SH-SY5Y (cell line): ENCODE measurements at regions not wholly inside any gene's neighbourhood (a gene's known extent, or its start where the extent isn't known, plus 50 kb on each side); places are given as distances from the start of the nearest gene placed in this dataset.

Experiments used
- GATA2 ChIP-seq: IDR thresholded peaks from 2 replicates; pipeline ENCODE4 v1.6.1; 2011; ENCODE audit warnings: mild to moderate bottlenecking, low read depth, low read length
- GATA3 ChIP-seq: IDR thresholded peaks from 2 replicates; pipeline ENCODE4 v1.6.1; 2011; ENCODE audit warnings: low read depth, mild to moderate bottlenecking, low read length, moderate library complexity

DNA sequence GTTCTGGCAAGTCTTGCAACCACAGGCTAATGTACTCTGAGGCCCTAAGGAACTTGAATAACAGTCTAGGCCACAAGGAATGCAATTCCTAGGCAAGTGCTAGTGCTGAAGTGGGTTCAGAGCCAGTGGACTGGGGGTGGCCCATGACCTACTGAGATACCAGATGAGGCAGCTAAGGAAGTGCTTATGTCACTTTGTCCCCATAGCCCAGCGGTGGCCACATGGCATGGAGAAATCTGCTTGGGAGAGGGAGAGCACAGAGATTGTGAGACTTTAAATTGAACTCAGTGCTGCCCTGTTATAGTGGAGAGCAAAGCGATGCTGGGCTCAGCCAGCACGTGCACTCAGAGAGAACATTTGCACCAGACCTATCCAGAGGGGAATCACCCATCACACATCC, 629.5 kb downstream of the JRKL start:
- no peak for TF ChIP-seq GATA2
- TF ChIP-seq GATA3: no peak
